Esophagus muscularis mucosa (tissue), 3 donors: ENCODE measurements at regions not wholly inside any gene's neighbourhood (a gene's known extent, or its start where the extent isn't known, plus 50 kb on each side); places are given as distances from the start of the nearest gene placed in this dataset.

Source experiments
- CTCF ChIP-seq, 3 experiments: fragments of 200-600 bp in 2 of 3; fragments of 450-650 bp in 1 of 3; sonication (generic) in 2 of 3; IDR thresholded peaks; one replicate each; pipeline ENCODE4 v1.5.1; 2017 to 2019; ENCODE audit warnings: antibody characterized with exemption in 3 of 3, mild to moderate bottlenecking in 2 of 3, moderate library complexity in 1 of 3
- POLR2A ChIP-seq: fragments of 450-650 bp; IDR thresholded peaks from one replicate; pipeline ENCODE4 v1.6.1; 2017; ENCODE audit warnings: antibody characterized with exemption, moderate library complexity, mild to moderate bottlenecking, low read depth
- POLR2AphosphoS5 ChIP-seq, 2 donors: sonication (generic); formaldehyde crosslinking; IDR thresholded peaks; one replicate each; pipeline ENCODE4 v1.6.1; 2017; ENCODE audit warnings: antibody characterized with exemption in 2 of 2

DNA sequence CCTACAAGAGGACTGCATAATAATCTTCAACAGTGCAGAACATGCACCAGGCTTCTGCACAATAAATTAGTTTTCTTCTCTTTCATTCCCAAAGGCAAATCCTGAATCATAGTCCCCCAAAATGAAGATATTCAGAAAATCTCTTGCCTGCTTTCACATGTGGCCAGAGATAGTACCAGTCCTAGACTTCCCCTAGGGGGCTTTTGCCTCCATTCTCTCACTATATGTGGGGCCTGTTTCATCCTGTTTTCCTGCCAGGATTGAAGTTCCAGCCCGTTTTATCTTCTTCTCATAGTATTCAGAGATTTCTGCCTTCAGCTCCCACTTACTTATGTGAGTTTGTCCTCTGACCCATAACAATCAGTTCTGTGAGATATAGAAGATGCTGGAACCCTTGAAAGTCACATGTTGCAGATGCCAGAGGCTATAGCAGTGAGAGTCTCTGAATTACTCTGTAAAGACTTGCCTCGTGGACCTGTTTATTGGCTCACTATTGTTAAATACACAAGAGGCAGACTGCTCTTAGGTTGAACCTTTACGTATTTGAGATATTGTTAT lies 421.9 kb upstream of the PCDH9 start:
- no peak for TF ChIP-seq POLR2A
- TF ChIP-seq CTCF (IDR thresholded peaks at IDR 0.05) = no peak
- TF ChIP-seq POLR2AphosphoS5 (IDR thresholded peaks at IDR 0.05) = no peak
